GM12874 (cell line): ENCODE measurements at regions not wholly inside any gene's neighbourhood (a gene's known extent, or its start where the extent isn't known, plus 50 kb on each side); places are given as distances from the start of the nearest gene placed in this dataset.

Source experiments
- TF ChIP-seq, protein P1 (sequence below): IDR thresholded peaks from 2 replicates; pipeline ENCODE4 v1.5.1; 2011; ENCODE audit warnings: low read depth, mild to moderate bottlenecking, control low read depth, low read length, moderate library complexity; ENCODE audit not compliant: insufficient read depth

- TF ChIP-seq, protein P1, sequence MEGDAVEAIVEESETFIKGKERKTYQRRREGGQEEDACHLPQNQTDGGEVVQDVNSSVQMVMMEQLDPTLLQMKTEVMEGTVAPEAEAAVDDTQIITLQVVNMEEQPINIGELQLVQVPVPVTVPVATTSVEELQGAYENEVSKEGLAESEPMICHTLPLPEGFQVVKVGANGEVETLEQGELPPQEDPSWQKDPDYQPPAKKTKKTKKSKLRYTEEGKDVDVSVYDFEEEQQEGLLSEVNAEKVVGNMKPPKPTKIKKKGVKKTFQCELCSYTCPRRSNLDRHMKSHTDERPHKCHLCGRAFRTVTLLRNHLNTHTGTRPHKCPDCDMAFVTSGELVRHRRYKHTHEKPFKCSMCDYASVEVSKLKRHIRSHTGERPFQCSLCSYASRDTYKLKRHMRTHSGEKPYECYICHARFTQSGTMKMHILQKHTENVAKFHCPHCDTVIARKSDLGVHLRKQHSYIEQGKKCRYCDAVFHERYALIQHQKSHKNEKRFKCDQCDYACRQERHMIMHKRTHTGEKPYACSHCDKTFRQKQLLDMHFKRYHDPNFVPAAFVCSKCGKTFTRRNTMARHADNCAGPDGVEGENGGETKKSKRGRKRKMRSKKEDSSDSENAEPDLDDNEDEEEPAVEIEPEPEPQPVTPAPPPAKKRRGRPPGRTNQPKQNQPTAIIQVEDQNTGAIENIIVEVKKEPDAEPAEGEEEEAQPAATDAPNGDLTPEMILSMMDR = no peak
Measured at GRCh38 chrX:64097891-64098290, 107.6 kb downstream of the AMER1 start.

GRCh38 chrX:64093761-64094160 lies 111.7 kb downstream of the AMER1 start:
- TF ChIP-seq, protein P1 = peak; percentile 18; the same call in 1 of the 2 replicates
